HepG2 (cell line): ENCODE measurements at regions not wholly inside any gene's neighbourhood (a gene's known extent, or its start where the extent isn't known, plus 50 kb on each side); places are given as distances from the start of the nearest gene placed in this dataset.

Source experiments
- ATAC-seq: fragments of 200-7000 bp; cut with Tn5 transposase; 3 replicates; pipeline ENCODE4 v1.9.1; 2020; ENCODE audit warnings: mild to moderate bottlenecking, moderate library complexity
- BruUV-seq: library from RNA; stranded (reverse); fragments of 400-500 nt; replicated peaks from 2 replicates; lab custom pipeline; 2021; lab: Mats Ljungman, UMichigan
- CTCF ChIA-PET: fragments of 300-600 bp; formaldehyde crosslinking; extraction: SDS; loops from one replicate; lab custom pipeline; 2021; ENCODE audit warnings: low total read pairs, inconsistent platforms, low intra/inter-chr PET ratio; lab: Yijun Ruan, JAX
- POLR2A ChIA-PET: fragments of 350-600 bp; sonication (Branson Sonifier 250); formaldehyde crosslinking; loops from one replicate; lab custom pipeline; 2020; ENCODE audit warnings: antibody characterized with exemption, inconsistent platforms; lab: Yijun Ruan, JAX
- DNase-seq: peaks from one replicate; pipeline ENCODE4 v3.0.0-alpha.2; 2015; ENCODE audit warnings: low spot score
- FAIRE-seq: peaks from 3 replicates; lab custom pipeline; 2011; peaks lifted over from hg19 to GRCh38; lab: Jason Lieb, UNC
- H2AFZ ChIP-seq: one replicate; pipeline ENCODE4 v1.6.1; 2011; ENCODE audit warnings: low read length, inconsistent platforms
- H3K27ac ChIP-seq: fragments of 300-600 bp; 3 replicates; pipeline ENCODE4 v1.8.0; 2011; ENCODE audit warnings: mixed run types, mild to moderate bottlenecking, mixed read lengths, low read length, inconsistent platforms; ENCODE audit not compliant: insufficient read depth; ENCODE audit errors: extremely low read length
- H3K27me3 ChIP-seq, 2 experiments: fragments of 200-600 bp in 1 of 2; 2 replicates in 1 of 2; 3 replicates in 1 of 2; pipeline versions ENCODE4 v1.6.0 to v1.8.0; 2011; ENCODE audit warnings: low read length in 2 of 2, mild to moderate bottlenecking in 2 of 2, moderate library complexity in 2 of 2, inconsistent platforms in 1 of 2; ENCODE audit not compliant: insufficient read depth in 2 of 2, control insufficient read depth in 1 of 2
- H3K36me3 ChIP-seq, 2 experiments: fragments of 200-600 bp in 1 of 2; replicated peaks in 1 of 2; 2 replicates in 1 of 2; 3 replicates in 1 of 2; pipeline versions ENCODE4 v1.5.1 to v1.8.0; 2011; ENCODE audit warnings: low read length in 2 of 2, inconsistent platforms in 1 of 2; ENCODE audit not compliant: insufficient read depth in 2 of 2, control insufficient read depth in 1 of 2
- H3K4me1 ChIP-seq: 2 replicates; pipeline ENCODE4 v1.5.1; 2012; ENCODE audit warnings: low read length, inconsistent platforms; ENCODE audit not compliant: insufficient read depth
- H3K4me2 ChIP-seq: 2 replicates; pipeline ENCODE4 v1.6.0; 2011; ENCODE audit warnings: low read depth, low read length, inconsistent platforms
- H3K4me3 ChIP-seq, 3 experiments: fragments of 200-600 bp in 1 of 3; sonication (generic), shearing (Covaris generic) in 1 of 3; replicated peaks in 1 of 3; 2 replicates each; pipeline ENCODE4 v1.5.1; 2011 to 2016; ENCODE audit warnings: low read length in 3 of 3, inconsistent platforms in 2 of 3, low read depth in 2 of 3, mild to moderate bottlenecking in 2 of 3, control low read depth in 1 of 3, mixed read lengths in 1 of 3; ENCODE audit not compliant: insufficient read depth in 1 of 3
- H3K79me2 ChIP-seq: one replicate; pipeline ENCODE4 v1.6.1; 2011; ENCODE audit warnings: low read length, inconsistent platforms; ENCODE audit not compliant: insufficient read depth
- H3K9ac ChIP-seq: 2 replicates; pipeline ENCODE4 v1.6.0; 2011; ENCODE audit warnings: mild to moderate bottlenecking, low read depth, low read length, inconsistent platforms; ENCODE audit not compliant: insufficient read depth
- H3K9me3 ChIP-seq: 2 replicates; pipeline ENCODE4 v1.5.1; 2012; ENCODE audit warnings: mild to moderate bottlenecking, low read length
- H4K20me1 ChIP-seq: 2 replicates; pipeline ENCODE4 v1.6.0; 2011; ENCODE audit warnings: inconsistent platforms, mild to moderate bottlenecking, low read length, moderate library complexity; ENCODE audit not compliant: insufficient read depth
- ZFY ChIP-seq: sonication (generic); formaldehyde crosslinking; IDR thresholded peaks from 2 replicates; pipeline ENCODE4 v1.4.0; 2020; ENCODE audit warnings: missing genetic modification reagents
- WGBS: methylation state at CpG from one replicate; pipeline ENCODE4 v1.1.6; 2017; ENCODE audit warnings: low lambda C conversion rate; 5-methylcytosine and 5-hydroxymethylcytosine counted together
- in situ Hi-C: cut with HindIII; loops from 2 replicates; pipeline ENCODE4 v1.10.0; 2017; ENCODE audit warnings: low pct_unique_long_range_greater_than_20kb; ENCODE audit not compliant: extremely low pct_ligation_motif_present
- intact Hi-C: fragments of 100-400 bp; cut with micrococcal nuclease; formaldehyde crosslinking; loops from one replicate; pipeline ENCODE4 v1.10.0; 2022; ENCODE audit not compliant: unreplicated experiment
- TF ChIP-seq, protein P1 (sequence below): sonication (generic); formaldehyde crosslinking; IDR thresholded peaks from 2 replicates; pipeline ENCODE4 v1.5.0; 2020; ENCODE audit warnings: mild to moderate bottlenecking, missing genetic modification reagents
- TF ChIP-seq, protein P2 (sequence below): sonication (generic); formaldehyde crosslinking; IDR thresholded peaks from 2 replicates; pipeline ENCODE4 v1.4.0; 2020; ENCODE audit warnings: low read depth, missing genetic modification reagents

DNA sequence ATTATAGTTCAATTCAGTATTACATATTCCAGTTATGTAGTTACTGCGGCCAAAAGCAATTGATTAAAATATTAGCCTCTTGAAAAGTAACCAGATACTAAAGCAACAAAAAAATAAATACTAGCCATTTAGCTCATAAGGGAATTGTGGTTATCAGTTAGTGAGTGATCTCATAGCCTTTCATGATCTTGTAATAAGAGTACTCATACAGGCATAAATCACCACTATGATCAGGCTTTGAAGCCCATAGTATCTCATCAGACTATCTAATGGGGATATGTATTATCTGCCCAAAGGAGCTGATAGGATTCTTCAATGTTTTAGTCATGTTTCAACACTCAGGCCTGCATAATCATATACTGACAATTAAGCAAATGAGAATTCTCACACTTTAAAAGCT, 184.1 kb upstream of the CCDC54 start:
- Histone ChIP-seq H3K9me3 (no peaks in the 10 kb centered on the region), H3K27ac (no peak overlapping the region), H3K4me2 (no peak overlapping the region), H3K27me3 (no peaks in the 10 kb centered on the region), H3K79me2 (no peaks in the 10 kb centered on the region), H3K9ac (no peak overlapping the region), H3K4me3 (no peak overlapping the region), H3K4me1 (no peaks in the 10 kb centered on the region), H3K36me3 (no peaks in the 10 kb centered on the region), H2AFZ (no peak overlapping the region), H4K20me1 (no peaks in the 10 kb centered on the region)
- ChIA-PET CTCF (no interaction called here), POLR2A (no interaction called here)
- no peak for DNase-seq
- no peak for FAIRE-seq
- no TSS peak for BruUV-seq
- TF ChIP-seq, protein P1, sequence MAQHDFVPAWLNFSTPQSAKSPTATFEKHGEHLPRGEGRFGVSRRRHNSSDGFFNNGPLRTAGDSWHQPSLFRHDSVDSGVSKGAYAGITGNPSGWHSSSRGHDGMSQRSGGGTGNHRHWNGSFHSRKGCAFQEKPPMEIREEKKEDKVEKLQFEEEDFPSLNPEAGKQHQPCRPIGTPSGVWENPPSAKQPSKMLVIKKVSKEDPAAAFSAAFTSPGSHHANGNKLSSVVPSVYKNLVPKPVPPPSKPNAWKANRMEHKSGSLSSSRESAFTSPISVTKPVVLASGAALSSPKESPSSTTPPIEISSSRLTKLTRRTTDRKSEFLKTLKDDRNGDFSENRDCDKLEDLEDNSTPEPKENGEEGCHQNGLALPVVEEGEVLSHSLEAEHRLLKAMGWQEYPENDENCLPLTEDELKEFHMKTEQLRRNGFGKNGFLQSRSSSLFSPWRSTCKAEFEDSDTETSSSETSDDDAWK: no peak
- TF ChIP-seq, protein P2, sequence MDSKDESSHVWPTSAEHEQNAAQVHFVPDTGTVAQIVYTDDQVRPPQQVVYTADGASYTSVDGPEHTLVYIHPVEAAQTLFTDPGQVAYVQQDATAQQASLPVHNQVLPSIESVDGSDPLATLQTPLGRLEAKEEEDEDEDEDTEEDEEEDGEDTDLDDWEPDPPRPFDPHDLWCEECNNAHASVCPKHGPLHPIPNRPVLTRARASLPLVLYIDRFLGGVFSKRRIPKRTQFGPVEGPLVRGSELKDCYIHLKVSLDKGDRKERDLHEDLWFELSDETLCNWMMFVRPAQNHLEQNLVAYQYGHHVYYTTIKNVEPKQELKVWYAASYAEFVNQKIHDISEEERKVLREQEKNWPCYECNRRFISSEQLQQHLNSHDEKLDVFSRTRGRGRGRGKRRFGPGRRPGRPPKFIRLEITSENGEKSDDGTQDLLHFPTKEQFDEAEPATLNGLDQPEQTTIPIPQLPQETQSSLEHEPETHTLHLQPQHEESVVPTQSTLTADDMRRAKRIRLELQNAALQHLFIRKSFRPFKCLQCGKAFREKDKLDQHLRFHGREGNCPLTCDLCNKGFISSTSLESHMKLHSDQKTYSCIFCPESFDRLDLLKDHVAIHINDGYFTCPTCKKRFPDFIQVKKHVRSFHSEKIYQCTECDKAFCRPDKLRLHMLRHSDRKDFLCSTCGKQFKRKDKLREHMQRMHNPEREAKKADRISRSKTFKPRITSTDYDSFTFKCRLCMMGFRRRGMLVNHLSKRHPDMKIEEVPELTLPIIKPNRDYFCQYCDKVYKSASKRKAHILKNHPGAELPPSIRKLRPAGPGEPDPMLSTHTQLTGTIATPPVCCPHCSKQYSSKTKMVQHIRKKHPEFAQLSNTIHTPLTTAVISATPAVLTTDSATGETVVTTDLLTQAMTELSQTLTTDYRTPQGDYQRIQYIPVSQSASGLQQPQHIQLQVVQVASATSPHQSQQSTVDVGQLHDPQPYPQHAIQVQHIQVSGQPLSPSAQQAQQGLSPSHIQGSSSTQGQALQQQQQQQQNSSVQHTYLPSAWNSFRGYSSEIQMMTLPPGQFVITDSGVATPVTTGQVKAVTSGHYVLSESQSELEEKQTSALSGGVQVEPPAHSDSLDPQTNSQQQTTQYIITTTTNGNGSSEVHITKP (CRISPR knock-in tag): no peak
- TF ChIP-seq ZFY (CRISPR knock-in tag): no peak
- ATAC-seq: no peak
- WGBS: 0% methylated on average over 1 of the region's 1 CpG
- intact Hi-C loops: no loop called here
- in situ Hi-C loops: no loop called here
